Upper lobe of left lung (tissue), 4 donors: ENCODE measurements at regions not wholly inside any gene's neighbourhood (a gene's known extent, or its start where the extent isn't known, plus 50 kb on each side); places are given as distances from the start of the nearest gene placed in this dataset.

Experiments
- CTCF ChIP-seq, 6 experiments: fragments of 450-650 bp in 4 of 6; fragments of 200-600 bp in 2 of 6; sonication (generic) in 2 of 6; IDR thresholded peaks; one replicate each; pipeline ENCODE4 v1.5.1; 2016 to 2019; ENCODE audit warnings: antibody characterized with exemption in 6 of 6
- EP300 ChIP-seq, 4 donors: sonication (generic); formaldehyde crosslinking; IDR thresholded peaks; one replicate each; pipeline ENCODE4 v1.5.1; 2017; ENCODE audit warnings: antibody characterized with exemption in 4 of 4, control low read depth in 2 of 4
- POLR2A ChIP-seq, 4 donors: fragments of 450-650 bp; IDR thresholded peaks; one replicate each; pipeline ENCODE4 v1.5.1; 2016 to 2017; ENCODE audit warnings: antibody characterized with exemption in 4 of 4, mild to moderate bottlenecking in 2 of 4

DNA sequence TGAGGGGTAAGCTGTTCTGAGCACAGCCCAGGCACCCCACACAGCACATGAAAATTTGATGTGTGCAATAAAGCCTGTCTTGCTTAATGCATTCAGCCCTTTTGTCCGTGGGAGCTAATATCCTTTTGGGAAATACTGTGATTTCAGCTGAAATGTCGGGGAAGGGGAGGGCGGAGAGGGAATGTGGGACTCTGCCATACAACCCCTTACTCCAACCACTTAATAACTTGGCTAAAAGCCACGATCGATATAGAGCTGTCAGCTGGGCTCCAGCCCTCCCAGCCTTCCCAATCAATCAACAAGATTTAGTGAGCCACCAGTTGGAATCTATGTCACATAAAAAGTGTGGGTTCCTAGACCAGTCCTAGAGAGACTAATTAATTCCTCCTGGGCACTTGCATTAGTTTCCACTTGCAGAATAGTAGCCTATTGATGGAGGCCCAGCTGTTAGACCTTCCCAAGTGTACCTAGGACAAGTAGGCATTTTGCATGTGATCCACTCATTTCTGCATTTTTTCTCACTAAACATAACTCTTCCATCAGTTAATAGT is 82.7 kb upstream of the PIRT start:
- TF ChIP-seq CTCF (IDR thresholded peaks at IDR 0.05), result no peak
- no peak for TF ChIP-seq POLR2A (IDR thresholded peaks at IDR 0.05)
- TF ChIP-seq EP300 (IDR thresholded peaks at IDR 0.05), result no peak
